OCI-LY3 (cell line): ENCODE measurements at regions not wholly inside any gene's neighbourhood (a gene's known extent, or its start where the extent isn't known, plus 50 kb on each side); places are given as distances from the start of the nearest gene placed in this dataset.

Source experiments
- H2AFZ ChIP-seq: fragments of 200-600, 300-600 bp; shearing (Covaris generic); 2 replicates; pipeline ENCODE4 v1.6.0; 2014; ENCODE audit warnings: antibody characterized with exemption, low read depth, low read length
- H3K27ac ChIP-seq: fragments of 200-600, 300-600 bp; sonication (generic); 2 replicates; pipeline ENCODE4 v1.5.1; 2014; ENCODE audit warnings: mild to moderate bottlenecking, low read length, moderate library complexity, mixed read lengths
- H3K27me3 ChIP-seq: fragments of 200-600, 300-600 bp; sonication (generic); 2 replicates; pipeline ENCODE4 v1.6.1; 2014; ENCODE audit warnings: low read depth, low read length, mixed read lengths
- H3K36me3 ChIP-seq: fragments of 200-600, 300-600 bp; sonication (generic); replicated peaks from 2 replicates; pipeline ENCODE3; 2014; ENCODE audit warnings: low read depth, low read length, mixed read lengths
- H3K4me1 ChIP-seq: fragments of 300-600, 200-600 bp; sonication (generic); 2 replicates; pipeline ENCODE4 v1.6.1; 2014; ENCODE audit warnings: low read length, mixed read lengths
- H3K4me2 ChIP-seq: fragments of 200-600, 300-600 bp; sonication (generic); 2 replicates; pipeline ENCODE4 v1.6.1; 2014; ENCODE audit warnings: low read length, mixed read lengths
- H3K4me3 ChIP-seq: fragments of 300-600, 200-600 bp; sonication (generic); 2 replicates; pipeline ENCODE4 v1.5.1; 2014; ENCODE audit warnings: antibody characterized with exemption, mild to moderate bottlenecking, low read length, moderate library complexity
- H3K79me2 ChIP-seq: fragments of 300-600, 200-600 bp; shearing (Covaris generic); 2 replicates; pipeline ENCODE4 v1.6.1; 2014; ENCODE audit warnings: mild to moderate bottlenecking, low read length, mixed read lengths
- H3K9ac ChIP-seq: fragments of 300-600, 200-600 bp; shearing (Covaris generic); 2 replicates; pipeline ENCODE4 v1.6.0; 2014; ENCODE audit warnings: mild to moderate bottlenecking, low read length, moderate library complexity
- H3K9me3 ChIP-seq: fragments of 200-600, 300-600 bp; shearing (Covaris generic); 2 replicates; pipeline ENCODE4 v1.6.1; 2014; ENCODE audit warnings: low read length, mixed read lengths; ENCODE audit not compliant: insufficient read depth
- H4K20me1 ChIP-seq: fragments of 200-600, 300-600 bp; sonication (generic); 2 replicates; pipeline ENCODE4 v1.6.1; 2016; ENCODE audit warnings: low read length, mixed read lengths; ENCODE audit not compliant: insufficient read depth
- CTCF ChIP-seq: fragments of 200-600, 300-600 bp; sonication (generic); IDR thresholded peaks from 2 replicates; pipeline ENCODE4 v1.5.1; 2014; ENCODE audit warnings: antibody characterized with exemption, low read length, low read depth
- EZH2phosphoT487 ChIP-seq: fragments of 200-600 bp; shearing (Covaris generic); IDR thresholded peaks from 2 replicates; pipeline ENCODE4 v1.6.1; 2018; ENCODE audit warnings: antibody characterized with exemption, mixed run types, low read depth

- Histone ChIP-seq H3K9me3 (no peaks in the 10 kb centered on the region), H3K4me3 (no peak overlapping the region), H3K4me1 (no peaks in the 10 kb centered on the region), H3K79me2 (no peaks in the 10 kb centered on the region), H3K27me3 (no peaks in the 10 kb centered on the region), H3K9ac (no peak overlapping the region), H3K36me3 (no peaks in the 10 kb centered on the region), H4K20me1 (no peaks in the 10 kb centered on the region), H2AFZ (no peak overlapping the region), H3K27ac (no peak overlapping the region), H3K4me2 (no peak overlapping the region)
- TF ChIP-seq CTCF (no peak), EZH2phosphoT487 (no peak)
Observed at GRCh38 chr1:38444770-38445442, 398.3 kb upstream of the POU3F1 start.

DNA sequence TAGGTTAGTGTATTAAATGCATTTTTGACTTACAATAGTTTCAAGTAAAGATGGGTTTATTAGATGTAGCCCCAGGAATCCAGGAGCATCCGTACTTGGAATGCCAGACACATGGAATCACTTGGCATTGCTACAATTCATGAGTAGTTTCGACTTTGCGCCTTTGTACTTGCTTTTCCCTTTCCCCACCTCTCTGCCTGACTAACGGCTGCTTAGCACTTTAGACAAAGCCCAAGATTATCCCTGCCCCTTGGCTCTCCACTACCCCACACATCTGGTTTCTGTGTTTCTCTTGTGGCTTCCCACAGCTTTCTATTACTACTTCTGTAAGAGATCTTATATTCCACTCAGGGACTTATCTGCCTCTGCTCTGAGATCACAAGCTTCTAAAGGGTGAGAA lies 397.7 kb upstream of the POU3F1 start:
- no peak overlapping the region for H2AFZ ChIP-seq
- H3K4me1 ChIP-seq = no peaks in the 10 kb centered on the region
- H3K27ac ChIP-seq = no peak overlapping the region
- no peaks in the 10 kb centered on the region for H3K9me3 ChIP-seq
- H4K20me1 ChIP-seq = no peaks in the 10 kb centered on the region
- TF ChIP-seq CTCF = no peak
- no peak for TF ChIP-seq EZH2phosphoT487
- H3K4me2 ChIP-seq = no peak overlapping the region
- H3K27me3 ChIP-seq = no peaks in the 10 kb centered on the region
- H3K36me3 ChIP-seq = no peaks in the 10 kb centered on the region
- H3K9ac ChIP-seq = no peak overlapping the region
- H3K4me3 ChIP-seq = no peak overlapping the region
- H3K79me2 ChIP-seq = no peaks in the 10 kb centered on the region

DNA sequence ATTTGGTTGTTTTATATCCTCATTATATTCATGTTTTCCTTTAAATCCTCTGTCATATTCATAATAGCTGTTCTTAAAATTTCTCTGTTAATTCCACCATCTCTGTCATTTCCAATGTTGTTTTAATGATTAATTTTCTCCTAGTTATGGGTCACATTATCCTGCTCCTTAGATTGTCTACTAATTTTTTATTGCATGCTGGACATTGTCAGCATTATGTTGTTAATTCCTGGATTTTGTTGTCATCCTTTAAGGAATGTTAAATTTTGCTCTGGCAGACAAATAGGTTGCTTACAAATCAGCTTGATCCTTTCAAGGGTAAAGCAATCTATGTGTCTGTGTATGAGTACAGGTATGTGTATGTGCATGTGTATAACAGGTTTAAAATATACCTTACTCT lies 393.8 kb upstream of the POU3F1 start:
- no peak overlapping the region for H2AFZ ChIP-seq
- H4K20me1 ChIP-seq = no peaks in the 10 kb centered on the region

DNA sequence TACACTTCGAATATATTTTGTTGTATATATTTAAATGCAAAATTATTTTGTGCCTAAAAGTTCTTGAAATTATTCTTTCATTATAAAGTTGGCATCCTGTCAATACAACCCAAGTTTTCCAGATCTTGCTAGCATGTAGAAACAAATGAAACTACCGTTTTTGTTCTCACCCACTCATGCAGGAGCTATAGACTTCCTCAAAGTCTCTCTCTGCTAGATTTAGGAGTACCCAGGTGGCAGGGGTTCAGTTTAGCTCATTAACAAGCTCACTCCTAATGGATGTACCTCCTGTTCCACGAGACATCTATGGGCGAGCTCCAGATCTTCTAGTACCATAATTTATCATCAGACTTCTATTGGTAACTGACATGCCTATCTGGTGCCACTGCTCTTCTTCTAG lies 390.2 kb upstream of the POU3F1 start:
- Histone ChIP-seq H3K4me2 (no peak overlapping the region), H2AFZ (no peak overlapping the region), H3K79me2 (no peaks in the 10 kb centered on the region), H4K20me1 (no peaks in the 10 kb centered on the region), H3K9ac (no peak overlapping the region), H3K4me3 (no peak overlapping the region), H3K27me3 (no peaks in the 10 kb centered on the region), H3K36me3 (no peaks in the 10 kb centered on the region), H3K4me1 (peaks cover 7% of the 10 kb centered on the region; the same call in 1 of the 2 replicates), H3K9me3 (no peaks in the 10 kb centered on the region), H3K27ac (no peak overlapping the region)
- TF ChIP-seq CTCF (no peak), EZH2phosphoT487 (no peak)

More for the DNA sequence above, 393.8 kb upstream of the POU3F1 start:
- no peaks in the 10 kb centered on the region for H3K9me3 ChIP-seq
- no peak overlapping the region for H3K27ac ChIP-seq
- no peak for TF ChIP-seq EZH2phosphoT487
- no peak for TF ChIP-seq CTCF
- peaks cover 3% of the 10 kb centered on the region; the same call in 1 of the 2 replicates for H3K4me1 ChIP-seq
- H3K27me3 ChIP-seq = no peaks in the 10 kb centered on the region
- H3K4me3 ChIP-seq = no peak overlapping the region
- H3K79me2 ChIP-seq = no peaks in the 10 kb centered on the region
- H3K9ac ChIP-seq = no peak overlapping the region
- no peaks in the 10 kb centered on the region for H3K36me3 ChIP-seq
- no peak overlapping the region for H3K4me2 ChIP-seq
